PC-9 (cell line): ENCODE measurements at regions not wholly inside any gene's neighbourhood (a gene's known extent, or its start where the extent isn't known, plus 50 kb on each side); places are given as distances from the start of the nearest gene placed in this dataset.

Experiments used
- BruUV-seq: library from RNA; stranded (reverse); fragments of 400-500 nt; replicated peaks from 2 replicates; lab custom pipeline; 2021; lab: Mats Ljungman, UMichigan
- CTCF ChIA-PET: fragments of 300-600 bp; sonication (Branson Sonifier 250); formaldehyde crosslinking; loops from one replicate; lab custom pipeline; 2022; ENCODE audit warnings: antibody characterized with exemption; lab: Charles Lee
- POLR2A ChIA-PET: fragments of 300-600 bp; sonication (Branson Sonifier 250); formaldehyde crosslinking; loops from one replicate; lab custom pipeline; 2022; ENCODE audit warnings: antibody characterized with exemption; ENCODE audit not compliant: unreplicated experiment; lab: Charles Lee
- DNase-seq, 2 experiments: peaks; one replicate each; pipeline versions ENCODE4 v3.0.0 to v3.0.0-alpha.2; 2015 to 2022; ENCODE audit warnings: mixed read lengths in 1 of 2
- H2AFZ ChIP-seq: fragments of 200-600 bp; sonication (generic); 2 replicates; pipeline ENCODE4 v1.8.1; 2017; ENCODE audit warnings: antibody characterized with exemption
- H3F3A ChIP-seq: fragments of 200-600 bp; sonication (generic); 2 replicates; pipeline ENCODE4 v1.8.1; 2017; ENCODE audit warnings: antibody characterized with exemption, mild to moderate bottlenecking, low read depth; ENCODE audit not compliant: insufficient read depth
- H3K27ac ChIP-seq: fragments of 200-600 bp; sonication (generic); 2 replicates; pipeline ENCODE4 v1.6.1; 2016; ENCODE audit warnings: mixed run types
- H3K27me3 ChIP-seq: fragments of 200-600 bp; sonication (generic); 2 replicates; pipeline ENCODE4 v1.6.1; 2016; ENCODE audit warnings: low read depth, mixed run types; ENCODE audit not compliant: insufficient read depth
- H3K36me3 ChIP-seq: fragments of 200-600 bp; sonication (generic); 2 replicates; pipeline ENCODE4 v1.6.1; 2016; ENCODE audit warnings: low read depth, mixed run types
- H3K4me1 ChIP-seq: fragments of 200-600 bp; sonication (generic); replicated peaks from 2 replicates; pipeline ENCODE4 v1.6.1; 2016; ENCODE audit warnings: mixed run types; ENCODE audit not compliant: insufficient read depth
- H3K4me2 ChIP-seq: fragments of 200-600 bp; sonication (generic); 2 replicates; pipeline ENCODE4 v1.6.1; 2017; ENCODE audit warnings: mixed run types
- H3K4me3 ChIP-seq: fragments of 200-600 bp; sonication (generic); 2 replicates; pipeline ENCODE4 v1.6.1; 2016; ENCODE audit warnings: mixed run types
- H3K79me2 ChIP-seq: fragments of 200-600 bp; sonication (generic); 2 replicates; pipeline ENCODE4 v1.6.1; 2017; ENCODE audit warnings: low read depth, mixed run types
- H3K9me2 ChIP-seq: fragments of 200-600 bp; sonication (generic); 2 replicates; pipeline ENCODE4 v1.8.1; 2017; ENCODE audit warnings: mild to moderate bottlenecking; ENCODE audit not compliant: insufficient read depth
- H3K9me3 ChIP-seq: fragments of 200-600 bp; sonication (generic); 2 replicates; pipeline ENCODE4 v1.8.1; 2016; ENCODE audit warnings: low read depth; ENCODE audit not compliant: insufficient read depth
- H4K20me1 ChIP-seq: fragments of 200-600 bp; sonication (generic); 2 replicates; pipeline ENCODE4 v1.8.1; 2017; ENCODE audit not compliant: insufficient read depth
- CTCF ChIP-seq: fragments of 200-600 bp; sonication (generic); conservative IDR thresholded peaks from 2 replicates; pipeline ENCODE4 v1.6.1; 2017; ENCODE audit warnings: mixed run types, antibody characterized with exemption, mild to moderate bottlenecking, moderate library complexity
- EZH2 ChIP-seq: fragments of 200-600 bp; sonication (generic); IDR thresholded peaks from 2 replicates; pipeline ENCODE4 v1.8.0; 2017; ENCODE audit warnings: antibody characterized with exemption, low read depth
- intact Hi-C: fragments of 100-400 bp; cut with micrococcal nuclease; formaldehyde crosslinking; loops from one replicate; pipeline ENCODE4 v1.10.0; 2022; ENCODE audit not compliant: unreplicated experiment

- Histone ChIP-seq H3K27me3 (no peaks in the 10 kb centered on the region), H3K4me2 (no peak overlapping the region), H3K9me2 (no peaks in the 10 kb centered on the region), H3K27ac (no peak overlapping the region), H3K4me1 (no peaks in the 10 kb centered on the region), H3K79me2 (no peaks in the 10 kb centered on the region), H2AFZ (no peak overlapping the region), H3K36me3 (no peaks in the 10 kb centered on the region), H3K9me3 (no peaks in the 10 kb centered on the region), H3F3A (no peaks in the 10 kb centered on the region), H3K4me3 (no peak overlapping the region), H4K20me1 (no peaks in the 10 kb centered on the region)
- ChIA-PET POLR2A (no interaction called here), CTCF (no interaction called here)
- intact Hi-C loops: no loop called here
- TF ChIP-seq CTCF (no peak), EZH2 (no peak)
- BruUV-seq: no TSS peak
- DNase-seq: no peak
Measured at GRCh38 chr3:80275120-80275519, 507.3 kb upstream of the ROBO1 start.

- CTCF ChIA-PET: no interaction called here
- POLR2A ChIA-PET: no interaction called here
Measured at GRCh38 chr3:80263260-80263659, 495.5 kb upstream of the ROBO1 start.

GRCh38 chr3:80261082-80261481 is 493.3 kb upstream of the ROBO1 start:
- Histone ChIP-seq H2AFZ (no peak overlapping the region), H3K9me2 (no peaks in the 10 kb centered on the region), H3K4me1 (no peaks in the 10 kb centered on the region), H3K27ac (no peak overlapping the region), H3K4me3 (no peak overlapping the region), H4K20me1 (no peaks in the 10 kb centered on the region), H3K9me3 (no peaks in the 10 kb centered on the region), H3K4me2 (no peak overlapping the region), H3K79me2 (no peaks in the 10 kb centered on the region), H3K27me3 (no peaks in the 10 kb centered on the region), H3F3A (no peaks in the 10 kb centered on the region), H3K36me3 (no peaks in the 10 kb centered on the region)
- TF ChIP-seq EZH2 (no peak), CTCF (no peak)
- POLR2A ChIA-PET: interaction anchor here (0.7 kb wide), 1 partner anchor 184 kb away, joined by 3 read pairs; no protein-coding TSS in a partner anchor
- CTCF ChIA-PET: no interaction called here
- no peak for DNase-seq
- no TSS peak for BruUV-seq
- intact Hi-C loops: no loop called here

More at GRCh38 chr3:80263260-80263659, 495.5 kb upstream of the ROBO1 start:
- no peaks in the 10 kb centered on the region for H3K9me3 ChIP-seq
- no peaks in the 10 kb centered on the region for H3K4me1 ChIP-seq
- intact Hi-C loops: no loop called here
- DNase-seq: no peak
- no peak overlapping the region for H2AFZ ChIP-seq
- no peaks in the 10 kb centered on the region for H3K9me2 ChIP-seq
- BruUV-seq: no TSS peak
- no peak overlapping the region for H3K27ac ChIP-seq
- TF ChIP-seq CTCF (no peak), EZH2 (no peak)
- H4K20me1 ChIP-seq: no peaks in the 10 kb centered on the region
- no peak overlapping the region for H3K4me2 ChIP-seq
- no peak overlapping the region for H3K4me3 ChIP-seq
- H3K36me3 ChIP-seq: no peaks in the 10 kb centered on the region
- H3K27me3 ChIP-seq: no peaks in the 10 kb centered on the region
- H3F3A ChIP-seq: no peaks in the 10 kb centered on the region
- H3K79me2 ChIP-seq: no peaks in the 10 kb centered on the region
